ENCODE measurements at regions not wholly inside any gene's neighbourhood (a gene's known extent, or its start where the extent isn't known, plus 50 kb on each side); places are given as distances from the start of the nearest gene placed in this dataset.

GRCh38 chr13:107348471-107348870 lies 780.5 kb upstream of the ARGLU1 start:
- TF ChIP-seq CTCF (conservative IDR thresholded peaks at IDR 0.05) (no peak), EZH2 (IDR thresholded peaks at IDR 0.05; ENCODE audit: low read depth) (no peak)
